ENCODE measurements at regions not wholly inside any gene's neighbourhood (a gene's known extent, or its start where the extent isn't known, plus 50 kb on each side); places are given as distances from the start of the nearest gene placed in this dataset.

DNA sequence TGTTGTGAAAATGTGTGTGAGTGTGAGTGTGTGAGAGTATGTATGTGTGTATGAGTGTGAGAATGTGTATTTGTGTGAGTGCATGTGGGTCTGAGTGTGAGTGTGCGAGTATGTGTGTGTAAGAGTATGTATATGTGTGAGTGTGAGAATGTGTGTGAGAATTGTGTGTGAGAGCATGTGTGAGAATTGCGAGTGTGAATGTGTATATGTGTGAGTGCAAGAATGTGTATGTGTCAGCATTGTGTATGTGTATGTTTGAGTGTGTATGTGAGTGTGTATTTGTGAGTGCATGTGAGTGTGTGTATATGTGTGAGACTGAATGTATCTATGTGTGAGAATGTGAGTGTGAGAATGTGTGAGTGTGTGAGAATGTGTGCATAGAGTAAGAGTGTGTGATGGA lies 72.0 kb upstream of the PCBD1 start:
- no peaks in the 10 kb centered on the region for H4K20me1 ChIP-seq (ENCODE audit: insufficient read depth, low read length)
- H3K4me1 ChIP-seq (ENCODE audit: control insufficient read depth, insufficient read depth, low read length), result no peaks in the 10 kb centered on the region
- no peak overlapping the region for H3K4ac ChIP-seq (ENCODE audit: low read depth, low read length)
- no peak overlapping the region for H3K56ac ChIP-seq (ENCODE audit: extremely low read depth, insufficient read depth, low read length)
- DNase-seq, result no peak
- no TSS peak for BruUV-seq (replicated peaks)
- H3K14ac ChIP-seq (replicated peaks; ENCODE audit: low read depth, low read length), result no peak overlapping the region
- H3K4me3 ChIP-seq (ENCODE audit: insufficient read depth, low read depth, low read length), result no peak overlapping the region
- dilution Hi-C loops (cut with HindIII; ENCODE audit: low sequenced_read_pairs, unreplicated experiment), result no loop called here
- H2BK5ac ChIP-seq (ENCODE audit: low read depth, low read length, poor library complexity, severe bottlenecking), result peak overlapping the region; percentile 90
- peaks cover 27% of the 10 kb centered on the region for H3K27me3 ChIP-seq (ENCODE audit: control insufficient read depth, insufficient read depth, low read length)
- no peak overlapping the region for H4K5ac ChIP-seq (ENCODE audit: low read depth, low read length)
- no peak overlapping the region for H3K18ac ChIP-seq (ENCODE audit: low read depth, low read length)
- in situ Hi-C loops (cut with MboI; ENCODE audit: low sequenced_read_pairs), result no loop called here
- H3K9me1 ChIP-seq (ENCODE audit: insufficient read depth, low read length), result no peaks in the 10 kb centered on the region
- intact Hi-C loops (cut with micrococcal nuclease), result no loop called here
- H2AK9ac ChIP-seq (replicated peaks; ENCODE audit: low read depth, low read length, poor library complexity), result no peak overlapping the region
- H2BK20ac ChIP-seq (ENCODE audit: low read depth, low read length), result no peak overlapping the region
- ATAC-seq (ENCODE audit: low read depth), result no peak
- no peak overlapping the region for H2BK120ac ChIP-seq (ENCODE audit: low read depth, low read length)
- no peaks in the 10 kb centered on the region for H3K79me1 ChIP-seq (ENCODE audit: low read depth in 1 of 2, low read length in 2 of 2)
- no peak overlapping the region for H3K9ac ChIP-seq (ENCODE audit: low read depth, low read length)
- 77 to 100% methylated on average over 2 of the region's 2 CpGs for WGBS, 2 experiments (ENCODE audit: extremely low coverage in 2 of 2, insufficient read length in 1 of 2)
- H3K36me3 ChIP-seq (ENCODE audit: control insufficient read depth, insufficient read depth, low read length), result no peaks in the 10 kb centered on the region
- H2AFZ ChIP-seq (replicated peaks; ENCODE audit: low read length, poor library complexity), result no peak overlapping the region
- H3K27ac ChIP-seq (ENCODE audit: insufficient read depth, low read length), result no peak overlapping the region
- H2AK5ac ChIP-seq (ENCODE audit: low read depth, low read length), result no peak overlapping the region
- no peak overlapping the region for H3K4me2 ChIP-seq (ENCODE audit: low read depth, low read length)
- ChIA-PET POLR2A (ENCODE audit: unreplicated experiment) (no interaction called here), CTCF (no interaction called here)
- TF ChIP-seq NFE2L2 (IDR thresholded peaks at IDR 0.05; ENCODE audit: low read depth, low read length) (no peak), RAD21 (IDR thresholded peaks at IDR 0.05; ENCODE audit: low read length) (no peak), MAFK (IDR thresholded peaks at IDR 0.05; ENCODE audit: low read depth, low read length) (no peak), FOS (IDR thresholded peaks at IDR 0.05; ENCODE audit: low read depth, low read length) (no peak), POLR2A (IDR thresholded peaks at IDR 0.05; ENCODE audit: low read depth, low read length) (no peak), SMC3 (IDR thresholded peaks at IDR 0.05; ENCODE audit: low read depth, low read length) (no peak), CHD1 (IDR thresholded peaks at IDR 0.05; ENCODE audit: low read depth, low read length) (no peak), BHLHE40 (IDR thresholded peaks at IDR 0.05; ENCODE audit: low read depth, low read length) (no peak), MXI1 (IDR thresholded peaks at IDR 0.05; ENCODE audit: borderline replicate concordance, low read depth, low read length) (no peak)
- TF ChIP-seq, protein P1, sequence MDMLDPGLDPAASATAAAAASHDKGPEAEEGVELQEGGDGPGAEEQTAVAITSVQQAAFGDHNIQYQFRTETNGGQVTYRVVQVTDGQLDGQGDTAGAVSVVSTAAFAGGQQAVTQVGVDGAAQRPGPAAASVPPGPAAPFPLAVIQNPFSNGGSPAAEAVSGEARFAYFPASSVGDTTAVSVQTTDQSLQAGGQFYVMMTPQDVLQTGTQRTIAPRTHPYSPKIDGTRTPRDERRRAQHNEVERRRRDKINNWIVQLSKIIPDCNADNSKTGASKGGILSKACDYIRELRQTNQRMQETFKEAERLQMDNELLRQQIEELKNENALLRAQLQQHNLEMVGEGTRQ (IDR thresholded peaks at IDR 0.05; ENCODE audit: low read depth, low read length), result no peak
- TF ChIP-seq, protein P2, sequence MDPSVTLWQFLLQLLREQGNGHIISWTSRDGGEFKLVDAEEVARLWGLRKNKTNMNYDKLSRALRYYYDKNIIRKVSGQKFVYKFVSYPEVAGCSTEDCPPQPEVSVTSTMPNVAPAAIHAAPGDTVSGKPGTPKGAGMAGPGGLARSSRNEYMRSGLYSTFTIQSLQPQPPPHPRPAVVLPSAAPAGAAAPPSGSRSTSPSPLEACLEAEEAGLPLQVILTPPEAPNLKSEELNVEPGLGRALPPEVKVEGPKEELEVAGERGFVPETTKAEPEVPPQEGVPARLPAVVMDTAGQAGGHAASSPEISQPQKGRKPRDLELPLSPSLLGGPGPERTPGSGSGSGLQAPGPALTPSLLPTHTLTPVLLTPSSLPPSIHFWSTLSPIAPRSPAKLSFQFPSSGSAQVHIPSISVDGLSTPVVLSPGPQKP (IDR thresholded peaks at IDR 0.05; ENCODE audit: borderline replicate concordance, low read depth, low read length), result no peak
- TF ChIP-seq, protein P3, sequence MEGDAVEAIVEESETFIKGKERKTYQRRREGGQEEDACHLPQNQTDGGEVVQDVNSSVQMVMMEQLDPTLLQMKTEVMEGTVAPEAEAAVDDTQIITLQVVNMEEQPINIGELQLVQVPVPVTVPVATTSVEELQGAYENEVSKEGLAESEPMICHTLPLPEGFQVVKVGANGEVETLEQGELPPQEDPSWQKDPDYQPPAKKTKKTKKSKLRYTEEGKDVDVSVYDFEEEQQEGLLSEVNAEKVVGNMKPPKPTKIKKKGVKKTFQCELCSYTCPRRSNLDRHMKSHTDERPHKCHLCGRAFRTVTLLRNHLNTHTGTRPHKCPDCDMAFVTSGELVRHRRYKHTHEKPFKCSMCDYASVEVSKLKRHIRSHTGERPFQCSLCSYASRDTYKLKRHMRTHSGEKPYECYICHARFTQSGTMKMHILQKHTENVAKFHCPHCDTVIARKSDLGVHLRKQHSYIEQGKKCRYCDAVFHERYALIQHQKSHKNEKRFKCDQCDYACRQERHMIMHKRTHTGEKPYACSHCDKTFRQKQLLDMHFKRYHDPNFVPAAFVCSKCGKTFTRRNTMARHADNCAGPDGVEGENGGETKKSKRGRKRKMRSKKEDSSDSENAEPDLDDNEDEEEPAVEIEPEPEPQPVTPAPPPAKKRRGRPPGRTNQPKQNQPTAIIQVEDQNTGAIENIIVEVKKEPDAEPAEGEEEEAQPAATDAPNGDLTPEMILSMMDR (conservative IDR thresholded peaks at IDR 0.05; ENCODE audit: low read depth, low read length), result no peak
- H2BK15ac ChIP-seq (ENCODE audit: low read depth, low read length), result no peak overlapping the region
- no peak overlapping the region for H4K91ac ChIP-seq (ENCODE audit: insufficient read depth, low read depth, low read length)
- H4K8ac ChIP-seq (ENCODE audit: low read depth in 2 of 2, low read length in 2 of 2), result no peak overlapping the region
- H3K9me3 ChIP-seq (ENCODE audit: control insufficient read depth, insufficient read depth, low read length), result no peaks in the 10 kb centered on the region
- H3K23ac ChIP-seq (ENCODE audit: low read depth, low read length), result no peak overlapping the region

Measured in IMR-90 (cell line).